Panc1 (cell line): ENCODE measurements at regions not wholly inside any gene's neighbourhood (a gene's known extent, or its start where the extent isn't known, plus 50 kb on each side); places are given as distances from the start of the nearest gene placed in this dataset.

ENCODE experiments used
- ATAC-seq: fragments of 200-7000 bp; cut with Tn5 transposase; 2 replicates; pipeline ENCODE4 v1.9.1; 2020; ENCODE audit warnings: mild to moderate bottlenecking, moderate library complexity
- BruUV-seq: library from RNA; stranded (reverse); fragments of 400-500 nt; replicated peaks from 2 replicates; lab custom pipeline; 2021; lab: Mats Ljungman, UMichigan
- CTCF ChIA-PET: fragments of 300-600 bp; sonication (Branson Sonifier 250); formaldehyde crosslinking; loops from one replicate; lab custom pipeline; 2022; ENCODE audit warnings: antibody characterized with exemption; lab: Charles Lee
- POLR2A ChIA-PET: fragments of 300-600 bp; sonication (Branson Sonifier 250); formaldehyde crosslinking; loops from one replicate; lab custom pipeline; 2022; ENCODE audit warnings: antibody characterized with exemption; lab: Charles Lee
- DNase-seq: peaks from one replicate; pipeline ENCODE4 v3.0.0-alpha.2; 2010; ENCODE audit warnings: low read depth, low spot score
- H3K27ac ChIP-seq: 2 replicates; pipeline ENCODE4 v1.5.1; 2011; ENCODE audit warnings: mild to moderate bottlenecking, low read length, inconsistent platforms
- H3K27me3 ChIP-seq: fragments of 200-500 bp; sonication (Bioruptor generic); 2 replicates; pipeline ENCODE4 v1.6.0; 2014; ENCODE audit warnings: low read length, inconsistent platforms; ENCODE audit not compliant: control insufficient read depth, insufficient read depth
- H3K36me3 ChIP-seq: fragments of 200-500 bp; sonication (Bioruptor generic); 2 replicates; pipeline ENCODE4 v1.5.1; 2014; ENCODE audit warnings: inconsistent platforms, mild to moderate bottlenecking, low read length, moderate library complexity; ENCODE audit not compliant: control insufficient read depth, insufficient read depth
- H3K4me1 ChIP-seq: 2 replicates; pipeline ENCODE4 v1.5.1; 2011; ENCODE audit warnings: inconsistent platforms, mild to moderate bottlenecking, low read length, moderate library complexity; ENCODE audit not compliant: control insufficient read depth, insufficient read depth
- H3K4me3 ChIP-seq, 2 experiments: 2 replicates each; pipeline ENCODE4 v1.5.1; 2011 to 2012; ENCODE audit warnings: low read depth in 2 of 2, low read length in 2 of 2, mild to moderate bottlenecking in 2 of 2, inconsistent platforms in 1 of 2, moderate library complexity in 1 of 2
- H3K9me3 ChIP-seq: fragments of 200-500 bp; sonication (Bioruptor generic); 2 replicates; pipeline ENCODE4 v1.5.1; 2014; ENCODE audit warnings: low read depth, mild to moderate bottlenecking, inconsistent platforms, low read length, moderate library complexity; ENCODE audit not compliant: control insufficient read depth, insufficient read depth
- CTCF ChIP-seq: fragments of 450-650 bp; IDR thresholded peaks from 2 replicates; pipeline ENCODE4 v1.5.1; 2017; ENCODE audit warnings: mild to moderate bottlenecking
- POLR2AphosphoS5 ChIP-seq: IDR thresholded peaks from 2 replicates; pipeline ENCODE4 v1.6.1; 2012; ENCODE audit warnings: mild to moderate bottlenecking, low read depth, low read length, moderate library complexity
- SIN3A ChIP-seq: IDR thresholded peaks from 2 replicates; pipeline ENCODE4 v1.6.1; 2012; ENCODE audit warnings: low read depth, mild to moderate bottlenecking, low read length, moderate library complexity, borderline replicate concordance; ENCODE audit not compliant: insufficient read depth
- TCF7L2 ChIP-seq: IDR thresholded peaks from 2 replicates; pipeline ENCODE4 v1.6.1; 2011; ENCODE audit warnings: mild to moderate bottlenecking, low read depth, low read length, inconsistent platforms
- in situ Hi-C: cut with HindIII; loops from 2 replicates; pipeline ENCODE4 v1.10.0; 2016; ENCODE audit warnings: low sequenced_read_pairs, low pct_unique_long_range_greater_than_20kb
- intact Hi-C: fragments of 100-400 bp; cut with micrococcal nuclease; formaldehyde crosslinking; loops from one replicate; pipeline ENCODE4 v1.10.0; 2022; ENCODE audit not compliant: unreplicated experiment
- TF ChIP-seq, protein P1 (sequence below), 2 experiments: IDR thresholded peaks; 2 replicates each; pipeline ENCODE4 v1.6.1; 2011 to 2012; ENCODE audit warnings: low read depth in 2 of 2, control low read depth in 1 of 2, low read length in 1 of 2, mild to moderate bottlenecking in 1 of 2, moderate library complexity in 1 of 2; ENCODE audit not compliant: insufficient read depth in 1 of 2

- no peaks in the 10 kb centered on the region for H3K4me1 ChIP-seq
- ChIA-PET CTCF (no interaction called here), POLR2A (no interaction called here)
- no peaks in the 10 kb centered on the region for H3K36me3 ChIP-seq
- intact Hi-C loops (no loop called here), in situ Hi-C loops (no loop called here)
- peaks cover 2% of the 10 kb centered on the region; the same call in 1 of the 2 replicates for H3K9me3 ChIP-seq
- ATAC-seq, result no peak
- H3K27ac ChIP-seq, result no peak overlapping the region
- no peak for TF ChIP-seq TCF7L2
- TF ChIP-seq, protein P1, sequence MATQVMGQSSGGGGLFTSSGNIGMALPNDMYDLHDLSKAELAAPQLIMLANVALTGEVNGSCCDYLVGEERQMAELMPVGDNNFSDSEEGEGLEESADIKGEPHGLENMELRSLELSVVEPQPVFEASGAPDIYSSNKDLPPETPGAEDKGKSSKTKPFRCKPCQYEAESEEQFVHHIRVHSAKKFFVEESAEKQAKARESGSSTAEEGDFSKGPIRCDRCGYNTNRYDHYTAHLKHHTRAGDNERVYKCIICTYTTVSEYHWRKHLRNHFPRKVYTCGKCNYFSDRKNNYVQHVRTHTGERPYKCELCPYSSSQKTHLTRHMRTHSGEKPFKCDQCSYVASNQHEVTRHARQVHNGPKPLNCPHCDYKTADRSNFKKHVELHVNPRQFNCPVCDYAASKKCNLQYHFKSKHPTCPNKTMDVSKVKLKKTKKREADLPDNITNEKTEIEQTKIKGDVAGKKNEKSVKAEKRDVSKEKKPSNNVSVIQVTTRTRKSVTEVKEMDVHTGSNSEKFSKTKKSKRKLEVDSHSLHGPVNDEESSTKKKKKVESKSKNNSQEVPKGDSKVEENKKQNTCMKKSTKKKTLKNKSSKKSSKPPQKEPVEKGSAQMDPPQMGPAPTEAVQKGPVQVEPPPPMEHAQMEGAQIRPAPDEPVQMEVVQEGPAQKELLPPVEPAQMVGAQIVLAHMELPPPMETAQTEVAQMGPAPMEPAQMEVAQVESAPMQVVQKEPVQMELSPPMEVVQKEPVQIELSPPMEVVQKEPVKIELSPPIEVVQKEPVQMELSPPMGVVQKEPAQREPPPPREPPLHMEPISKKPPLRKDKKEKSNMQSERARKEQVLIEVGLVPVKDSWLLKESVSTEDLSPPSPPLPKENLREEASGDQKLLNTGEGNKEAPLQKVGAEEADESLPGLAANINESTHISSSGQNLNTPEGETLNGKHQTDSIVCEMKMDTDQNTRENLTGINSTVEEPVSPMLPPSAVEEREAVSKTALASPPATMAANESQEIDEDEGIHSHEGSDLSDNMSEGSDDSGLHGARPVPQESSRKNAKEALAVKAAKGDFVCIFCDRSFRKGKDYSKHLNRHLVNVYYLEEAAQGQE (IDR thresholded peaks at IDR 0.05; ENCODE audit: insufficient read depth in 1 of 2, low read depth in 2 of 2, low read length in 1 of 2), result no peak
- TF ChIP-seq CTCF, result no peak
- TF ChIP-seq POLR2AphosphoS5, result no peak
- no peak for TF ChIP-seq SIN3A
- H3K27me3 ChIP-seq, result no peaks in the 10 kb centered on the region
- H3K4me3 ChIP-seq, result no peak overlapping the region
- DNase-seq, result no peak
- no TSS peak for BruUV-seq
Observed at GRCh38 chr7:46524350-46524749, 603.3 kb upstream of the IGFBP3 start.

- Histone ChIP-seq H3K4me3 (no peak overlapping the region), H3K27ac (no peak overlapping the region), H3K36me3 (no peaks in the 10 kb centered on the region), H3K27me3 (no peaks in the 10 kb centered on the region), H3K9me3 (peaks cover 2% of the 10 kb centered on the region; the same call in 1 of the 2 replicates), H3K4me1 (no peaks in the 10 kb centered on the region)
- DNase-seq (no peak), ATAC-seq (no peak)
- intact Hi-C loops, result no loop called here
- in situ Hi-C loops, result no loop called here
- TF ChIP-seq SIN3A (no peak), TCF7L2 (no peak), POLR2AphosphoS5 (no peak), CTCF (no peak)
- TF ChIP-seq, protein P1 (IDR thresholded peaks at IDR 0.05; ENCODE audit: insufficient read depth in 1 of 2, low read depth in 2 of 2, low read length in 1 of 2), result no peak
- no TSS peak for BruUV-seq
- CTCF ChIA-PET, result no interaction called here
- POLR2A ChIA-PET, result no interaction called here
Observed at GRCh38 chr7:46522354-46522906, 601.4 kb upstream of the IGFBP3 start.
